HL-60 (cell line): ENCODE measurements at regions not wholly inside any gene's neighbourhood (a gene's known extent, or its start where the extent isn't known, plus 50 kb on each side); places are given as distances from the start of the nearest gene placed in this dataset.

ENCODE experiments used
- DNase-seq, 2 experiments: peaks; one replicate each; pipeline ENCODE4 v3.0.0-alpha.2; 2010 to 2020; ENCODE audit warnings: low read depth in 1 of 2, low spot score in 1 of 2
- H3K27ac ChIP-seq: fragments of 250-450 bp; sonication (Bioruptor Pico); replicated peaks from 2 replicates; pipeline ENCODE4 v1.5.1; 2020; ENCODE audit warnings: mild to moderate bottlenecking, moderate library complexity
- H3K27me3 ChIP-seq: fragments of 250-450 bp; sonication (Bioruptor Pico); 2 replicates; pipeline ENCODE4 v1.5.1; 2021; ENCODE audit warnings: mild to moderate bottlenecking, moderate library complexity; ENCODE audit not compliant: insufficient read depth, poor library complexity, severe bottlenecking
- H3K4me3 ChIP-seq: replicated peaks from 2 replicates; pipeline ENCODE4 v1.5.1; 2011; ENCODE audit warnings: mild to moderate bottlenecking, control low read depth, low read length; ENCODE audit not compliant: insufficient read depth
- GABPA ChIP-seq: IDR thresholded peaks from 2 replicates; pipeline ENCODE4 v1.6.1; 2012; ENCODE audit warnings: low read depth
- POLR2AphosphoS5 ChIP-seq: IDR thresholded peaks from 2 replicates; pipeline ENCODE4 v1.6.1; 2012; ENCODE audit warnings: low read depth
- SPI1 ChIP-seq: IDR thresholded peaks from 2 replicates; pipeline ENCODE4 v1.6.1; 2012; ENCODE audit warnings: low read depth, mild to moderate bottlenecking, borderline replicate concordance
- TF ChIP-seq, protein P1 (sequence below): IDR thresholded peaks from one replicate; pipeline ENCODE4 v1.5.1; 2011; ENCODE audit warnings: low read length, control low read depth, inconsistent platforms; ENCODE audit not compliant: insufficient read depth
- TF ChIP-seq, protein P2 (sequence below): IDR thresholded peaks from 2 replicates; pipeline ENCODE4 v1.6.1; 2012; ENCODE audit warnings: low read depth; ENCODE audit not compliant: insufficient replicate concordance

GRCh38 chr17:77273397-77274085 lies 132.8 kb downstream of the SEC14L1 start:
- TF ChIP-seq SPI1 (no peak), POLR2AphosphoS5 (no peak), GABPA (no peak)
- TF ChIP-seq, protein P1, sequence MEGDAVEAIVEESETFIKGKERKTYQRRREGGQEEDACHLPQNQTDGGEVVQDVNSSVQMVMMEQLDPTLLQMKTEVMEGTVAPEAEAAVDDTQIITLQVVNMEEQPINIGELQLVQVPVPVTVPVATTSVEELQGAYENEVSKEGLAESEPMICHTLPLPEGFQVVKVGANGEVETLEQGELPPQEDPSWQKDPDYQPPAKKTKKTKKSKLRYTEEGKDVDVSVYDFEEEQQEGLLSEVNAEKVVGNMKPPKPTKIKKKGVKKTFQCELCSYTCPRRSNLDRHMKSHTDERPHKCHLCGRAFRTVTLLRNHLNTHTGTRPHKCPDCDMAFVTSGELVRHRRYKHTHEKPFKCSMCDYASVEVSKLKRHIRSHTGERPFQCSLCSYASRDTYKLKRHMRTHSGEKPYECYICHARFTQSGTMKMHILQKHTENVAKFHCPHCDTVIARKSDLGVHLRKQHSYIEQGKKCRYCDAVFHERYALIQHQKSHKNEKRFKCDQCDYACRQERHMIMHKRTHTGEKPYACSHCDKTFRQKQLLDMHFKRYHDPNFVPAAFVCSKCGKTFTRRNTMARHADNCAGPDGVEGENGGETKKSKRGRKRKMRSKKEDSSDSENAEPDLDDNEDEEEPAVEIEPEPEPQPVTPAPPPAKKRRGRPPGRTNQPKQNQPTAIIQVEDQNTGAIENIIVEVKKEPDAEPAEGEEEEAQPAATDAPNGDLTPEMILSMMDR: no peak
- TF ChIP-seq, protein P2, sequence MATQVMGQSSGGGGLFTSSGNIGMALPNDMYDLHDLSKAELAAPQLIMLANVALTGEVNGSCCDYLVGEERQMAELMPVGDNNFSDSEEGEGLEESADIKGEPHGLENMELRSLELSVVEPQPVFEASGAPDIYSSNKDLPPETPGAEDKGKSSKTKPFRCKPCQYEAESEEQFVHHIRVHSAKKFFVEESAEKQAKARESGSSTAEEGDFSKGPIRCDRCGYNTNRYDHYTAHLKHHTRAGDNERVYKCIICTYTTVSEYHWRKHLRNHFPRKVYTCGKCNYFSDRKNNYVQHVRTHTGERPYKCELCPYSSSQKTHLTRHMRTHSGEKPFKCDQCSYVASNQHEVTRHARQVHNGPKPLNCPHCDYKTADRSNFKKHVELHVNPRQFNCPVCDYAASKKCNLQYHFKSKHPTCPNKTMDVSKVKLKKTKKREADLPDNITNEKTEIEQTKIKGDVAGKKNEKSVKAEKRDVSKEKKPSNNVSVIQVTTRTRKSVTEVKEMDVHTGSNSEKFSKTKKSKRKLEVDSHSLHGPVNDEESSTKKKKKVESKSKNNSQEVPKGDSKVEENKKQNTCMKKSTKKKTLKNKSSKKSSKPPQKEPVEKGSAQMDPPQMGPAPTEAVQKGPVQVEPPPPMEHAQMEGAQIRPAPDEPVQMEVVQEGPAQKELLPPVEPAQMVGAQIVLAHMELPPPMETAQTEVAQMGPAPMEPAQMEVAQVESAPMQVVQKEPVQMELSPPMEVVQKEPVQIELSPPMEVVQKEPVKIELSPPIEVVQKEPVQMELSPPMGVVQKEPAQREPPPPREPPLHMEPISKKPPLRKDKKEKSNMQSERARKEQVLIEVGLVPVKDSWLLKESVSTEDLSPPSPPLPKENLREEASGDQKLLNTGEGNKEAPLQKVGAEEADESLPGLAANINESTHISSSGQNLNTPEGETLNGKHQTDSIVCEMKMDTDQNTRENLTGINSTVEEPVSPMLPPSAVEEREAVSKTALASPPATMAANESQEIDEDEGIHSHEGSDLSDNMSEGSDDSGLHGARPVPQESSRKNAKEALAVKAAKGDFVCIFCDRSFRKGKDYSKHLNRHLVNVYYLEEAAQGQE: no peak
- no peaks in the 10 kb centered on the region for H3K27me3 ChIP-seq
- H3K27ac ChIP-seq: no peak overlapping the region
- DNase-seq: no peak
- H3K4me3 ChIP-seq: no peak overlapping the region

DNA sequence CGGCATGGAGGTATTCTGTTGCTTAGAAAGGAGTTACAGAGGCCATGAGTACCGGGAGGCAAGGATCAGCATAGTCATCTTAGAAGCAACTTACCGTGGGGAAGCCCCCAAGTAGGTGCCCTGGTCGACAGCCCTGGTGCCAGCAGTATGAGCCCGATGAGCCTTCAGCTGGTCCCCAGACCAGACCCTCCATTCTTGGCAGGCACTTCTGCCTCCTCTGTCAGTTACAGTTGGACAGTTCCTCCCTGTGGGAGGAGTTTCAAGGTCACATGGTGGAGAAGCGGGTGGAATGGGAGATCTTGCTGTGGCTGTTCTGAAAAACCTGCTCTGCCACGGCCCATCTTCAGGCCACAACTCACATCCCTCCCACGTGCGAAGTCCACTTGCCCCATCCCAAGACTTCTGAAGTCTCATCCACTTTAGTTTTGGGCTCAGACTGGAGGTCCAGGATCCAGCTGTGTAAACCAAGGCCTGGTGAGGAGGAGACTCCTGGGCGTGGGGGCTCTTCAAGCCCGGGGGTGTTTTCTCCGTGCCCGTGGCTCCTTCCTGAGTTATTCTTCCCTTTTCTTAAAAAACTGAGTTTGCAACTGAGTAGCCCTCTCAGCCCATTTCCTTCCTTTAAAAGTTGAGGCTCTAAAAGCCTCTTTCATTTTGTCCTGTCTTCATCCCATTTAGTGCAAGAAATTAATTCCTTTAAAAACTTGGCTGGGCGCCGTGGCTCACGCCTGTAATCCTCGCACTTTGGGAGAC lies 133.5 kb downstream of the SEC14L1 start:
- DNase-seq: no peak
- no peak overlapping the region for H3K27ac ChIP-seq
- TF ChIP-seq GABPA (no peak), SPI1 (no peak), POLR2AphosphoS5 (no peak)
- TF ChIP-seq, protein P2: no peak
- TF ChIP-seq, protein P1: no peak

GRCh38 chr17:77279448-77280303 lies 138.9 kb downstream of the SEC14L1 start:
- DNase-seq: no peak
- Histone ChIP-seq H3K27me3 (peaks cover 22% of the 10 kb centered on the region), H3K4me3 (no peak overlapping the region), H3K27ac (no peak overlapping the region)
- TF ChIP-seq SPI1 (no peak), POLR2AphosphoS5 (no peak), GABPA (no peak)
- TF ChIP-seq, protein P1: no peak
- TF ChIP-seq, protein P2: no peak

More for the DNA sequence above, 133.5 kb downstream of the SEC14L1 start:
- H3K4me3 ChIP-seq: no peak overlapping the region
- no peaks in the 10 kb centered on the region for H3K27me3 ChIP-seq
